ENCODE measurements at regions not wholly inside any gene's neighbourhood (a gene's known extent, or its start where the extent isn't known, plus 50 kb on each side); places are given as distances from the start of the nearest gene placed in this dataset.

DNA sequence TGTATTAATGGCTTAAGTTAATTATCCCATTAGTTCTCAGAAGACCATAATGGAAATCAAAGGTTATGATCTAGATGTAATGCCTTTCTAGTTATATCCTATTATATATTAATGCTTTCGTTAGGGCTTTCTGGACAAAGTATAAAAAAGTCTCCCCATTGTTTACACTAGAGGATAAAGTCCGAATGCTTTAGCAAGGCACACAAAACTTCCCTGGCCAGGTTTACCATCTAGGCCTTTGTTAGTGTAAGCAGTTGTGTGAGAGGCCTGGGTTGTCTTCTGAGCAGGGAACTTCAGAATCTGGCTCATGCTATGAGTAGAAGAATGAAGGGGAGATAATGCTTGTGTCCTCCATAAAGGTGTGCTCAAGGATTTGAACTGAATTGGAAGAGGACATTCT, 106.3 kb upstream of the MEIS2 start:
- CTCF ChIA-PET = no interaction called here
- H3F3A ChIP-seq (replicated peaks; ENCODE audit: insufficient read depth) = no peaks in the 10 kb centered on the region
- no peaks in the 10 kb centered on the region for H3K9me3 ChIP-seq
- POLR2A ChIA-PET = no interaction called here
- H3K79me2 ChIP-seq (ENCODE audit: insufficient read depth) = no peaks in the 10 kb centered on the region
- WGBS (ENCODE audit: low lambda C conversion rate) = 84% methylated on average over 2 of the region's 2 CpGs
- H3K9me2 ChIP-seq = no peaks in the 10 kb centered on the region
- no peaks in the 10 kb centered on the region for H3K36me3 ChIP-seq (replicated peaks in 1 of 2; ENCODE audit: control insufficient read depth in 1 of 2, insufficient read depth in 2 of 2, low read length in 1 of 2)
- H4K20me1 ChIP-seq (ENCODE audit: insufficient read depth) = no peaks in the 10 kb centered on the region
- TF ChIP-seq ELF1 (IDR thresholded peaks at IDR 0.05) (no peak), YY1 (IDR thresholded peaks at IDR 0.05; ENCODE audit: low read depth) (no peak), NFIC (IDR thresholded peaks at IDR 0.05; ENCODE audit: borderline replicate concordance) (no peak)
- TF ChIP-seq, protein P1, sequence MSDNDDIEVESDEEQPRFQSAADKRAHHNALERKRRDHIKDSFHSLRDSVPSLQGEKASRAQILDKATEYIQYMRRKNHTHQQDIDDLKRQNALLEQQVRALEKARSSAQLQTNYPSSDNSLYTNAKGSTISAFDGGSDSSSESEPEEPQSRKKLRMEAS (IDR thresholded peaks at IDR 0.05; ENCODE audit: low read depth) = no peak
- peak overlapping the region in 1 of 2 experiments; percentile 100; a peak in 2 of 4 replicates for H3K27ac ChIP-seq (ENCODE audit: low read depth in 2 of 2, low read length in 1 of 2)
- H3K27me3 ChIP-seq (ENCODE audit: insufficient read depth) = no peaks in the 10 kb centered on the region
- no peak overlapping the region for H3K4me2 ChIP-seq
- no peak overlapping the region for H2AFZ ChIP-seq (ENCODE audit: low read depth)
- peaks cover 0 to 21% of the 10 kb centered on the region in 2 experiments; a peak in 2 of 4 replicates for H3K4me1 ChIP-seq (ENCODE audit: control insufficient read depth in 1 of 2, insufficient read depth in 2 of 2, low read depth in 1 of 2, low read length in 1 of 2)
- H3K9ac ChIP-seq = no peak overlapping the region
- no peak for DNase-seq
- H3K4me3 ChIP-seq (ENCODE audit: low read depth in 2 of 2, low read length in 1 of 2) = no peak overlapping the region

DNA sequence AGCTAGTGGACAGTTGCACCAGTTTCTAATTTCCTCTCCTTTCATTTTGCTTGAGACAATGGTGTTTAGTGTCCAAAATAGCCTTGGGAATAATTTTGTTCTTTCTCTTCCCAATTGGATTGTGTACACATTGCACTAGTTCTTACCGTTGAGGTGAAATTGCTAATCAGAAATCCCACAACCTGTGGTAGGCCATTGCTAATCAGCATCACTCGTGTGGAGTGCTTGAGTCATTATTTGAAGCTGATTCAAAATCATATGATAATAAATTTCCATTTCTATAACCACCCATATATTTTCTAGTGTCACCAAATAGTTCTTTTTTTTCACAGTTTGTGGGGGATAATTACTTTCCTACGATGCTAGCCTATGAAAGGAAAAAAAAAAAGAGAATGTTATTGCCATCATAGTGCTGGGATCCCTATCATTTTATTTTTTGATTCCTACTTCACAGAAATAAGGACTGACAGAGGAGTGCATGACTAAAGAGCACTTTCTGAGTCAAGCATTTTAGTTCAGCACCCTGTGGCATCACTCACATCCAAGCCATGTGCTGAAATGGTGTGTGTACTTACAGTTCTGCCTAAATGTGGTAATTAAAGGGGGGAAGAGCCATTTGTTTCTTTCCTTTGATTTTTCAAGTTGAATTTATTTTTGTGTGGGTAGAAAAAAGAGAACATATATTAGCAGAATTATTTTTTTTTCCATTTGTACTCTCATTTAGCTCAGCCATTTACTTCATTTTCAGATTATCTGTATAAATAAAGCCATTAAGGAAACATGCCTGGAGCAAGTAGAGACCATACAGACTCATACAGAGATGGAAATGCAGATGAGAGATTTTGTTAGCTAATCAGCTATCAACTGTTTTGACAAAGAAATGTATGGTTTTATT, 108.0 kb upstream of the MEIS2 start:
- CTCF ChIA-PET = interaction anchor here (0.7 to 2.8 kb wide), 9 partner anchors 12 to 672 kb away, joined by 3 to 15 read pairs (median 4); no protein-coding TSS in a partner anchor

More for the DNA sequence above, 108.0 kb upstream of the MEIS2 start:
- H3K9me2 ChIP-seq = no peaks in the 10 kb centered on the region
- peak; percentile 7 for DNase-seq
- H3K27ac ChIP-seq (ENCODE audit: low read depth in 2 of 2, low read length in 1 of 2) = peak overlapping the region; percentile 26 to 100
- POLR2A ChIA-PET = interaction anchor here (0.9 to 1.7 kb wide), 4 partner anchors 10 to 97 kb away, joined by 3 to 7 read pairs (median 6); no protein-coding TSS in a partner anchor
- 6% methylated on average over 3 of the region's 3 CpGs for WGBS (ENCODE audit: low lambda C conversion rate)
- no peak overlapping the region for H3K4me3 ChIP-seq (ENCODE audit: low read depth in 2 of 2, low read length in 1 of 2)
- no peak overlapping the region for H3K9ac ChIP-seq
- H3K9me3 ChIP-seq = no peaks in the 10 kb centered on the region
- H3F3A ChIP-seq (replicated peaks; ENCODE audit: insufficient read depth) = no peaks in the 10 kb centered on the region
- peaks cover 0 to 21% of the 10 kb centered on the region in 2 experiments; a peak in 2 of 4 replicates for H3K4me1 ChIP-seq (ENCODE audit: control insufficient read depth in 1 of 2, insufficient read depth in 2 of 2, low read depth in 1 of 2, low read length in 1 of 2)
- no peak overlapping the region for H3K4me2 ChIP-seq
- no peak overlapping the region for H2AFZ ChIP-seq (ENCODE audit: low read depth)
- H4K20me1 ChIP-seq (ENCODE audit: insufficient read depth) = no peaks in the 10 kb centered on the region
- H3K36me3 ChIP-seq (replicated peaks in 1 of 2; ENCODE audit: control insufficient read depth in 1 of 2, insufficient read depth in 2 of 2, low read length in 1 of 2) = no peaks in the 10 kb centered on the region
- no peaks in the 10 kb centered on the region for H3K27me3 ChIP-seq (ENCODE audit: insufficient read depth)
- TF ChIP-seq MXI1 (IDR thresholded peaks at IDR 0.05; ENCODE audit: low read depth, low read length) (peak; percentile 82; the same call in 1 of the 2 replicates), EP300 (IDR thresholded peaks at IDR 0.05; ENCODE audit: borderline replicate concordance in 1 of 2, low read depth in 1 of 2, low read length in 1 of 2) (peak in 1 of 2 experiments; percentile 87; a peak in 2 of 4 replicates), TAF1 (IDR thresholded peaks at IDR 0.05; ENCODE audit: borderline replicate concordance, low read depth, low read length) (no peak), RAD21 (IDR thresholded peaks at IDR 0.05; ENCODE audit: low read length) (peak; percentile 3; the same call in 1 of the 2 replicates), FOXJ3 (CRISPR knock-in tag; IDR thresholded peaks at IDR 0.05) (peak; percentile 66), RCOR1 (IDR thresholded peaks at IDR 0.05; ENCODE audit: low read length) (peak; percentile 4; the same call in 1 of the 2 replicates), CHD2 (IDR thresholded peaks at IDR 0.05; ENCODE audit: low read length, partially characterized antibody) (peak; percentile 24), TEAD4 (IDR thresholded peaks at IDR 0.05; ENCODE audit: borderline replicate concordance, insufficient read depth) (0 out of 2 replicates have a peak, but pooled peaks have one; percentile 39), GATA2 (CRISPR knock-in tag; IDR thresholded peaks at IDR 0.05) (peak; percentile 87), EZH2phosphoT487 (IDR thresholded peaks at IDR 0.05; ENCODE audit: borderline replicate concordance, low read depth) (no peak)
- TF ChIP-seq, protein P2, sequence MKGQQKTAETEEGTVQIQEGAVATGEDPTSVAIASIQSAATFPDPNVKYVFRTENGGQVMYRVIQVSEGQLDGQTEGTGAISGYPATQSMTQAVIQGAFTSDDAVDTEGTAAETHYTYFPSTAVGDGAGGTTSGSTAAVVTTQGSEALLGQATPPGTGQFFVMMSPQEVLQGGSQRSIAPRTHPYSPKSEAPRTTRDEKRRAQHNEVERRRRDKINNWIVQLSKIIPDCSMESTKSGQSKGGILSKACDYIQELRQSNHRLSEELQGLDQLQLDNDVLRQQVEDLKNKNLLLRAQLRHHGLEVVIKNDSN (IDR thresholded peaks at IDR 0.05; ENCODE audit: borderline replicate concordance, low read depth) = no peak
- TF ChIP-seq, protein P3, sequence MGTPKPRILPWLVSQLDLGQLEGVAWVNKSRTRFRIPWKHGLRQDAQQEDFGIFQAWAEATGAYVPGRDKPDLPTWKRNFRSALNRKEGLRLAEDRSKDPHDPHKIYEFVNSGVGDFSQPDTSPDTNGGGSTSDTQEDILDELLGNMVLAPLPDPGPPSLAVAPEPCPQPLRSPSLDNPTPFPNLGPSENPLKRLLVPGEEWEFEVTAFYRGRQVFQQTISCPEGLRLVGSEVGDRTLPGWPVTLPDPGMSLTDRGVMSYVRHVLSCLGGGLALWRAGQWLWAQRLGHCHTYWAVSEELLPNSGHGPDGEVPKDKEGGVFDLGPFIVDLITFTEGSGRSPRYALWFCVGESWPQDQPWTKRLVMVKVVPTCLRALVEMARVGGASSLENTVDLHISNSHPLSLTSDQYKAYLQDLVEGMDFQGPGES (IDR thresholded peaks at IDR 0.05; ENCODE audit: low read depth, low read length) = no peak
- H3K79me2 ChIP-seq (ENCODE audit: insufficient read depth) = no peaks in the 10 kb centered on the region

Data from SK-N-SH (cell line).